T-cell (primary cell): ENCODE measurements at regions not wholly inside any gene's neighbourhood (a gene's known extent, or its start where the extent isn't known, plus 50 kb on each side); places are given as distances from the start of the nearest gene placed in this dataset.

Experiments used
- ATAC-seq, 4 experiments: fragments of 200-7000 bp in 3 of 4; fragments of 150-1000 bp in 1 of 4; cut with Tn5 transposase; replicated peaks in 1 of 4; 1 replicate in 3 of 4; 2 replicates in 1 of 4; pipeline ENCODE4 v1.10.0; 2021; ENCODE audit warnings: moderate library complexity in 3 of 4, mild to moderate bottlenecking in 2 of 4, moderate number of reproducible peaks in 1 of 4
- CTCF ChIA-PET, 2 donors: fragments of 300-600 bp; sonication (Branson Sonifier 250); formaldehyde crosslinking; loops; one replicate each; lab custom pipeline; 2022; ENCODE audit warnings: antibody characterized with exemption in 2 of 2; lab: Charles Lee
- POLR2A ChIA-PET, 2 donors: fragments of 300-600 bp; sonication (Branson Sonifier 250); formaldehyde crosslinking; loops; one replicate each; lab custom pipeline; 2022; ENCODE audit warnings: antibody characterized with exemption in 2 of 2; lab: Charles Lee
- DNase-seq, 35 experiments: peaks; one replicate each; pipeline versions ENCODE4 v3.0.0 to v3.0.0-alpha.2; 2013 to 2023
- H3K27ac ChIP-seq: one replicate; pipeline ENCODE4 v1.5.1; 2013; ENCODE audit warnings: low read length
- H3K27me3 ChIP-seq, 2 experiments: replicated peaks in 1 of 2; 1 replicate in 1 of 2; 2 replicates in 1 of 2; pipeline versions ENCODE4 v1.6.1 to v1.7.0; 2013; ENCODE audit warnings: low read length in 1 of 2, mixed read lengths in 1 of 2; ENCODE audit not compliant: control insufficient read depth in 2 of 2, insufficient read depth in 2 of 2; ENCODE audit errors: extremely low read depth in 1 of 2
- H3K36me3 ChIP-seq, 2 donors: 1 replicate in 1 of 2; 2 replicates in 1 of 2; pipeline versions ENCODE4 v1.6.1 to v1.7.0; 2013; ENCODE audit warnings: low read length in 1 of 2; ENCODE audit not compliant: control insufficient read depth in 2 of 2, insufficient read depth in 1 of 2; ENCODE audit errors: extremely low read depth in 1 of 2
- H3K4me1 ChIP-seq, 2 experiments: 1 replicate in 1 of 2; 2 replicates in 1 of 2; pipeline versions ENCODE4 v1.6.1 to v1.7.0; 2013; ENCODE audit warnings: low read length in 2 of 2, mixed read lengths in 1 of 2; ENCODE audit not compliant: insufficient read depth in 2 of 2, control insufficient read depth in 1 of 2; ENCODE audit errors: extremely low read depth in 1 of 2
- H3K4me3 ChIP-seq, 2 donors: 1 replicate in 1 of 2; 2 replicates in 1 of 2; pipeline versions ENCODE4 v1.5.1 to v1.7.0; 2013; ENCODE audit warnings: mild to moderate bottlenecking in 2 of 2, low read length in 1 of 2, moderate library complexity in 1 of 2; ENCODE audit not compliant: control insufficient read depth in 1 of 2; ENCODE audit errors: extremely low read depth in 1 of 2
- H3K9me3 ChIP-seq: 2 replicates; pipeline ENCODE4 v1.7.0; 2013
- H3K27ac Mint-ChIP-seq, 2 donors: one replicate each; pipeline ENCODE4 v1.8.0; 2020 to 2021; ENCODE audit warnings: mild to moderate bottlenecking in 2 of 2, mixed read lengths in 2 of 2
- H3K27me3 Mint-ChIP-seq, 2 donors: one replicate each; pipeline ENCODE4 v1.8.0; 2021 to 2022; ENCODE audit warnings: mixed read lengths in 2 of 2
- H3K36me3 Mint-ChIP-seq: one replicate; pipeline ENCODE4 v1.8.0; 2021; ENCODE audit warnings: mixed read lengths
- H3K4me1 Mint-ChIP-seq, 3 donors: one replicate each; pipeline ENCODE4 v1.8.0; 2020 to 2022; ENCODE audit warnings: mixed read lengths in 3 of 3, mild to moderate bottlenecking in 1 of 3
- H3K4me3 Mint-ChIP-seq, 3 donors: one replicate each; pipeline ENCODE4 v1.8.0; 2020 to 2022; ENCODE audit warnings: mild to moderate bottlenecking in 3 of 3, mixed read lengths in 3 of 3, moderate library complexity in 3 of 3
- H3K9me3 Mint-ChIP-seq, 3 donors: one replicate each; pipeline ENCODE4 v1.8.0; 2020 to 2022; ENCODE audit warnings: mixed read lengths in 3 of 3
- WGBS: methylation state at CpG from one replicate; pipeline ENCODE4 v1.1.5; 2013; ENCODE audit warnings: missing lambda C conversion rate; ENCODE audit not compliant: insufficient coverage; 5-methylcytosine and 5-hydroxymethylcytosine counted together

DNA sequence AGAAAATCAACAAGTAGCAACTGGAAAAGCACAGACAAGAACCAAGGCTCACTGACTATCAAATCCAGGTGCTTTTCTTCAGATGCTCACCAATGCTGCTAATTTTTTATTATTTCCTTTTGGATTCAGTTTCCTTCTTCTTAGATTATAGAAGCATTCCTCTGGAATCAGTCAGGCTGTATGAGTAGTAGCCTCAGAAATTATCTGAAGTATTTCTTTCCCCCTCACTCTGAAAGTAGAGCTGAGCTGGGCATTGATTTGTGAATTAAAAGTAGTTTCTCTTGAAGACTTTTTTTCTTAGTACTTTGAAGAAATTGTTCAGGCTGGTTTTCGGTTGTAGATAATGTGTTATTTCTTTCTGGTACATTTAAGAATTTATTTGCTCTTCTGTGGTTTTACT is 273.7 kb downstream of the NOL4 start:
- DNase-seq (no peak), ATAC-seq (no peak)
- no peaks in the 10 kb centered on the region for H3K27me3 ChIP-seq
- H3K4me3 ChIP-seq, result no peak overlapping the region
- WGBS, result no CpG with 5 or more reads among the region's 1 CpG
- Mint-ChIP-seq H3K27ac (no peak overlapping the region), H3K27me3 (no peaks in the 10 kb centered on the region), H3K9me3 (peaks cover 5 to 17% (median 13%) of the 10 kb centered on the region in 3 donors), H3K4me3 (no peak overlapping the region), H3K36me3 (no peaks in the 10 kb centered on the region), H3K4me1 (no peaks in the 10 kb centered on the region)
- no peaks in the 10 kb centered on the region for H3K36me3 ChIP-seq
- no peaks in the 10 kb centered on the region for H3K9me3 ChIP-seq
- H3K27ac ChIP-seq, result no peak overlapping the region
- CTCF ChIA-PET, result no interaction called here
- POLR2A ChIA-PET, result no interaction called here
- H3K4me1 ChIP-seq, result no peaks in the 10 kb centered on the region

DNA sequence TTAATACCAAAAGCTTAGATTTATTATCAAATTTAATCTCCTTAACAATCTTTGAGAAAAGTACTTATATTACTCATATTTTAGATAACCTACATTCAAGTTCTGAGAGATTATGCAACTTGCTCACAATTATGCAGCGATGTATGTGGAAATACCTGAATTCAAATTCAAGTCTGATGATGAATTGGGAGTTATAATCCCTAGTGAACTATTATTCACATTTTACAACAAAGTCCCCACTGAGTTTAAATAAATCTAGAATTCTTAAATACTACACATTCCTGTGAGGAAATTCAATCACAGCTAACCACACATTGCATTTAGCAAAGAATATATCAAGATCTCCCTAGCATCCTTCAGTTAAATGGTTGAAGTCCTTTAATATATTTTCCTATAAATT is 278.4 kb downstream of the NOL4 start:
- peaks cover 5 to 11% (median 10%) of the 10 kb centered on the region in 3 donors for H3K9me3 Mint-ChIP-seq
- ATAC-seq (no peak), DNase-seq (no peak)
- Histone ChIP-seq H3K27ac (no peak overlapping the region), H3K27me3 (no peaks in the 10 kb centered on the region), H3K4me3 (no peak overlapping the region), H3K4me1 (no peaks in the 10 kb centered on the region), H3K36me3 (no peaks in the 10 kb centered on the region), H3K9me3 (no peaks in the 10 kb centered on the region)
- CTCF ChIA-PET, result no interaction called here
- POLR2A ChIA-PET, result interaction anchor here in 1 of 2 donors (0.6 kb wide), 1 partner anchor 21 kb away, joined by 3 read pairs; no protein-coding TSS in a partner anchor
- H3K36me3 Mint-ChIP-seq, result no peaks in the 10 kb centered on the region
- no peak overlapping the region for H3K4me3 Mint-ChIP-seq
- H3K27me3 Mint-ChIP-seq, result no peaks in the 10 kb centered on the region
- WGBS, result no CpG with 5 or more reads among the region's 1 CpG
- H3K4me1 Mint-ChIP-seq, result no peaks in the 10 kb centered on the region
- H3K27ac Mint-ChIP-seq, result no peak overlapping the region

DNA sequence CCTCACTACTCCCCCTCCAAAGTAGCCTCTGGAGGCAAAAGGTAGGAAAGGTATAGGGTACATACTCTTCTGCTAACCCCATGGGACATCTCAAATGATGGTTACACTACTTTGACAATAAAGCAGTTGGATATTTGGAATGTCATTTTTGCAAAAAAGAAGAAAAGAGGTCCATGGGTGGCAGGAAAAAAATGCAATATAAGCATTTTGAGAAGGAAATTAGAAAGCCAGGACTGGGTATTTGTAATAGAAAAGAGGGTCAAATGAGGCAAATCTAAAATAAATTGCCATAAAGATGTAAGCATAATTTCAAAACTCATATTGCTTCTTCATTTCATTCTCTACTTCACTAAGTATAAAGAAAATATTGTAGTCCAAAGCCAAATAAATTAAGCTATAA is 280.2 kb downstream of the NOL4 start:
- Mint-ChIP-seq H3K9me3 (peaks cover 5 to 18% (median 8%) of the 10 kb centered on the region in 3 donors), H3K4me3 (no peak overlapping the region), H3K27me3 (no peaks in the 10 kb centered on the region), H3K4me1 (no peaks in the 10 kb centered on the region), H3K27ac (no peak overlapping the region), H3K36me3 (no peaks in the 10 kb centered on the region)
- CTCF ChIA-PET, result no interaction called here
- Histone ChIP-seq H3K27ac (no peak overlapping the region), H3K4me1 (no peaks in the 10 kb centered on the region), H3K36me3 (no peaks in the 10 kb centered on the region), H3K4me3 (no peak overlapping the region), H3K9me3 (no peaks in the 10 kb centered on the region), H3K27me3 (no peaks in the 10 kb centered on the region)
- ATAC-seq (no peak), DNase-seq (no peak)
- POLR2A ChIA-PET, result no interaction called here

DNA sequence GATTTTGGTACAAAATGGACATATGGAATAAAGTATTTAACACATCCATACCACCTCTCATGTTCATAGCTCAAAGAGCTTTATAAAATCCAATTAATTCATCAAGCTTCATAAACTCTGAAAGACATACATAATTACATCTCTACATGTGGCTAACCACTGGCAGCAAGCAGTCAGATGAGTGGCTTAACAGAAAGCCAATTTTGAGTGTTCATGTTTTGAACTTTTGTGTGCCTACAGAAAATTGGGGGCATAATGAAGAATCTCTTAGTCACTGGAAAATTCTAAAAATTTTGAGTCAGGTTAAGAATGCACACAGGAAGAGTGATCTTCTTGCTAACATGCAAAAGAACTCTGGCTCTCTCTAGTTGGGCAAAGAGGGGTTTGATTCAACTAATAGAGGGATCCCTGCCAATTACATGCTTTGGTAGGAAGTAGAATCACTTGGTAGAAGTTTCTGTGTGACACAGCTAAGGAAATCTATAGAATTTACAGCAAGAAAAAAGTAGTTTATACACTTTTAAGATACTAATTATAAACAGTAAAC is 287.4 kb downstream of the NOL4 start:
- CTCF ChIA-PET, result no interaction called here
- Mint-ChIP-seq H3K4me1 (no peaks in the 10 kb centered on the region), H3K27ac (no peak overlapping the region), H3K9me3 (peaks cover 10 to 24% (median 14%) of the 10 kb centered on the region in 3 donors), H3K36me3 (no peaks in the 10 kb centered on the region), H3K4me3 (no peak overlapping the region), H3K27me3 (no peaks in the 10 kb centered on the region)
- Histone ChIP-seq H3K27me3 (no peaks in the 10 kb centered on the region), H3K27ac (no peak overlapping the region), H3K4me1 (no peaks in the 10 kb centered on the region), H3K4me3 (no peak overlapping the region), H3K9me3 (no peaks in the 10 kb centered on the region), H3K36me3 (no peaks in the 10 kb centered on the region)
- ATAC-seq (no peak), DNase-seq (no peak)
- POLR2A ChIA-PET, result no interaction called here

DNA sequence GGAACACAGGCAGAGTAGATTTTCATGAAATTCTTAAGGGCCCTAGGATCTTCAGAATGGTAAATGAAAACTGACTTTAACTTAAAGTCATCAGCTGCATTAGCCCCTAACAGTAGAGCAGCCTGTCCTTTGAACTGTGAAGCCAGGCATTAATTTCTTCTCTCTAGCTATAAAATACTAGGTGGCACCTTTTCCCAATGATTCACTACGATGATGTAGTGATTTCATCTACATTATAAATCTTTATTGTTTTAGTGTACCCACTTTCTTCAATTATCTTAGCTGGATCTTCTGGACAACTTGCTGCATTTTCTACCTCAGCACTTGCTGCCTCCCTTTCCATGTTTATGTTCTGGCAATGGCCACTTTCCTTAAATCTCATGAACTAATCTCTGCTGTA is 290.5 kb downstream of the NOL4 start:
- peaks cover 11 to 12% (median 11%) of the 10 kb centered on the region in 3 donors for H3K9me3 Mint-ChIP-seq
- H3K27ac Mint-ChIP-seq, result no peak overlapping the region
- H3K4me1 Mint-ChIP-seq, result no peaks in the 10 kb centered on the region
- ChIA-PET POLR2A (interaction anchor here in 1 of 2 donors (0.6 kb wide), 1 partner anchor 1621 kb away, joined by 3 read pairs; no protein-coding TSS in a partner anchor), CTCF (no interaction called here)
- Histone ChIP-seq H3K27me3 (no peaks in the 10 kb centered on the region), H3K36me3 (no peaks in the 10 kb centered on the region), H3K9me3 (no peaks in the 10 kb centered on the region), H3K4me1 (no peaks in the 10 kb centered on the region), H3K27ac (no peak overlapping the region), H3K4me3 (no peak overlapping the region)
- H3K27me3 Mint-ChIP-seq, result no peaks in the 10 kb centered on the region
- no peak for ATAC-seq
- DNase-seq, result no peak
- no peaks in the 10 kb centered on the region for H3K36me3 Mint-ChIP-seq
- no peak overlapping the region for H3K4me3 Mint-ChIP-seq
- WGBS, result no CpG with 5 or more reads among the region's 1 CpG

DNA sequence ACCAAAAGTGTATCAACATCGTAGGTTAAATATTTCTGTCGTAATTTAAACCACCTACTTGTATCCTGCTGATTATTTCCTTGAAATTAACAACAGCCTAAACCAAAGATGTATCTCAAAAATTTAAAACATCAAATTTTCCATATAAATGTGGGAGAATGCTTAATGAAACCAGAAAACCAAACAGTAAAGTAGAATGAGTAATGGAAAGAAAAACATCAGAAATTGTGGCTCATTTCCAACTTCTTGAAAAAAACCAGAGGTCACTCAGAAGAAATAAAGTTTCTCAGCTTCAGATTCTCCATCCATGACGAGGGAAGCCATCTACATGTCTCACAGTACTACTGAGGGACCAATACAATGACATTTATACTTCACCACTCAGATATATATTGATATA is 296.5 kb downstream of the NOL4 start:
- ATAC-seq (no peak), DNase-seq (no peak)
- H3K4me1 ChIP-seq, result no peaks in the 10 kb centered on the region
- no CpG with 5 or more reads among the region's 3 CpGs for WGBS
- no peaks in the 10 kb centered on the region for H3K36me3 ChIP-seq
- H3K27me3 ChIP-seq, result no peaks in the 10 kb centered on the region
- CTCF ChIA-PET, result no interaction called here
- Mint-ChIP-seq H3K4me3 (no peak overlapping the region), H3K9me3 (peaks cover 0 to 7% (median 0%) of the 10 kb centered on the region in 3 donors), H3K27me3 (no peaks in the 10 kb centered on the region), H3K27ac (no peak overlapping the region), H3K4me1 (no peaks in the 10 kb centered on the region), H3K36me3 (no peaks in the 10 kb centered on the region)
- no peaks in the 10 kb centered on the region for H3K9me3 ChIP-seq
- no peak overlapping the region for H3K4me3 ChIP-seq
- POLR2A ChIA-PET, result no interaction called here
- no peak overlapping the region for H3K27ac ChIP-seq

DNA sequence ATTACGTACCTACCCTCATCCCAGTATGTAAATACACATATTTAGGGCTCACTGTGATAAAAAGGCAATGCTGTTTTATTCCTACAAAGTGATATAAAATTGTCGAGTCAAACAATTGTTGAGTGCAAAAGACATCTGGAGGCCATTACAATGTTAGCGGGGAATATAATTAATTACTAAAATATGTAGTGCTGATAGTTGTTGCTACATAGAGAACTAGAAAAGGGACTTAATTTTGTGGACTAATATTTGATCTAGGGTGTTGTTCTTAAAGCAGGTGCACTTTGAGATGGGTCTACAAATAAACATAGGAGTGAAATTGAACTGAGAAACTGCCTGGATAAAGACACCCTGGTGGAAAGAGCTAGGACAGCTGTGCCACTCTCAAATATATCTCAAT is 300.1 kb downstream of the NOL4 start:
- Mint-ChIP-seq H3K27ac (no peak overlapping the region), H3K27me3 (no peaks in the 10 kb centered on the region), H3K9me3 (peaks cover 0 to 10% (median 5%) of the 10 kb centered on the region in 3 donors), H3K4me3 (no peak overlapping the region), H3K4me1 (no peaks in the 10 kb centered on the region), H3K36me3 (no peaks in the 10 kb centered on the region)
- Histone ChIP-seq H3K27ac (no peak overlapping the region), H3K4me3 (no peak overlapping the region), H3K9me3 (no peaks in the 10 kb centered on the region), H3K36me3 (no peaks in the 10 kb centered on the region), H3K27me3 (no peaks in the 10 kb centered on the region), H3K4me1 (no peaks in the 10 kb centered on the region)
- ChIA-PET CTCF (no interaction called here), POLR2A (no interaction called here)
- DNase-seq (no peak), ATAC-seq (no peak)
- 80% methylated on average over 1 of the region's 3 CpGs for WGBS
